PC-9 (cell line): ENCODE measurements at regions not wholly inside any gene's neighbourhood (a gene's known extent, or its start where the extent isn't known, plus 50 kb on each side); places are given as distances from the start of the nearest gene placed in this dataset.

Source experiments
- BruUV-seq: library from RNA; stranded (reverse); fragments of 400-500 nt; replicated peaks from 2 replicates; lab custom pipeline; 2021; lab: Mats Ljungman, UMichigan
- CTCF ChIA-PET: fragments of 300-600 bp; sonication (Branson Sonifier 250); formaldehyde crosslinking; loops from one replicate; lab custom pipeline; 2022; ENCODE audit warnings: antibody characterized with exemption; lab: Charles Lee
- POLR2A ChIA-PET: fragments of 300-600 bp; sonication (Branson Sonifier 250); formaldehyde crosslinking; loops from one replicate; lab custom pipeline; 2022; ENCODE audit warnings: antibody characterized with exemption; ENCODE audit not compliant: unreplicated experiment; lab: Charles Lee
- DNase-seq, 2 experiments: peaks; one replicate each; pipeline versions ENCODE4 v3.0.0 to v3.0.0-alpha.2; 2015 to 2022; ENCODE audit warnings: mixed read lengths in 1 of 2
- H2AFZ ChIP-seq: fragments of 200-600 bp; sonication (generic); 2 replicates; pipeline ENCODE4 v1.8.1; 2017; ENCODE audit warnings: antibody characterized with exemption
- H3F3A ChIP-seq: fragments of 200-600 bp; sonication (generic); 2 replicates; pipeline ENCODE4 v1.8.1; 2017; ENCODE audit warnings: antibody characterized with exemption, mild to moderate bottlenecking, low read depth; ENCODE audit not compliant: insufficient read depth
- H3K27ac ChIP-seq: fragments of 200-600 bp; sonication (generic); 2 replicates; pipeline ENCODE4 v1.6.1; 2016; ENCODE audit warnings: mixed run types
- H3K27me3 ChIP-seq: fragments of 200-600 bp; sonication (generic); 2 replicates; pipeline ENCODE4 v1.6.1; 2016; ENCODE audit warnings: low read depth, mixed run types; ENCODE audit not compliant: insufficient read depth
- H3K36me3 ChIP-seq: fragments of 200-600 bp; sonication (generic); 2 replicates; pipeline ENCODE4 v1.6.1; 2016; ENCODE audit warnings: low read depth, mixed run types
- H3K4me1 ChIP-seq: fragments of 200-600 bp; sonication (generic); replicated peaks from 2 replicates; pipeline ENCODE4 v1.6.1; 2016; ENCODE audit warnings: mixed run types; ENCODE audit not compliant: insufficient read depth
- H3K4me2 ChIP-seq: fragments of 200-600 bp; sonication (generic); 2 replicates; pipeline ENCODE4 v1.6.1; 2017; ENCODE audit warnings: mixed run types
- H3K4me3 ChIP-seq: fragments of 200-600 bp; sonication (generic); 2 replicates; pipeline ENCODE4 v1.6.1; 2016; ENCODE audit warnings: mixed run types
- H3K79me2 ChIP-seq: fragments of 200-600 bp; sonication (generic); 2 replicates; pipeline ENCODE4 v1.6.1; 2017; ENCODE audit warnings: low read depth, mixed run types
- H3K9me2 ChIP-seq: fragments of 200-600 bp; sonication (generic); 2 replicates; pipeline ENCODE4 v1.8.1; 2017; ENCODE audit warnings: mild to moderate bottlenecking; ENCODE audit not compliant: insufficient read depth
- H3K9me3 ChIP-seq: fragments of 200-600 bp; sonication (generic); 2 replicates; pipeline ENCODE4 v1.8.1; 2016; ENCODE audit warnings: low read depth; ENCODE audit not compliant: insufficient read depth
- H4K20me1 ChIP-seq: fragments of 200-600 bp; sonication (generic); 2 replicates; pipeline ENCODE4 v1.8.1; 2017; ENCODE audit not compliant: insufficient read depth
- CTCF ChIP-seq: fragments of 200-600 bp; sonication (generic); conservative IDR thresholded peaks from 2 replicates; pipeline ENCODE4 v1.6.1; 2017; ENCODE audit warnings: mixed run types, antibody characterized with exemption, mild to moderate bottlenecking, moderate library complexity
- EZH2 ChIP-seq: fragments of 200-600 bp; sonication (generic); IDR thresholded peaks from 2 replicates; pipeline ENCODE4 v1.8.0; 2017; ENCODE audit warnings: antibody characterized with exemption, low read depth
- intact Hi-C: fragments of 100-400 bp; cut with micrococcal nuclease; formaldehyde crosslinking; loops from one replicate; pipeline ENCODE4 v1.10.0; 2022; ENCODE audit not compliant: unreplicated experiment

DNA sequence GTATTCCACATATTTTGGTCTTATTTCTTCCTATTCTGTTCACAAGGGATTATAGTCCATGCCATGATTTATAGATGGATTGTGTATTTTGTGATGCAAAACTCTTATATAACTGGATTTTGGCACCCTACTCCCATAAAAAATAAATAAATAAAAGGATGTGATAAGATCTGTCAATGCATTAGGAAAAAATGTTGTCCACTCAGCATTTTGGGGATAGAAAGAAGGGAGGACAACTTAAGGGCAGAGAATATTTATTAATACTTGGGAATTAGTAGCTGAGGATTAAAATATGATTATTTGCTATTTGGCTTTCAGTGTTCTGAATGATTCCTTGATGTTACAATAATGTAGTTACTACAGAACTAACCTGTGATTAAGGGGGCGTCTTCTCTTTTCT, 682.6 kb downstream of the ZBBX start:
- Histone ChIP-seq H3K36me3 (no peaks in the 10 kb centered on the region), H3K4me2 (no peak overlapping the region), H3K9me2 (no peaks in the 10 kb centered on the region), H3F3A (no peaks in the 10 kb centered on the region), H2AFZ (no peak overlapping the region), H3K27me3 (no peaks in the 10 kb centered on the region), H3K4me3 (no peak overlapping the region), H4K20me1 (no peaks in the 10 kb centered on the region), H3K27ac (no peak overlapping the region), H3K79me2 (no peaks in the 10 kb centered on the region), H3K9me3 (no peaks in the 10 kb centered on the region), H3K4me1 (no peaks in the 10 kb centered on the region)
- intact Hi-C loops = no loop called here
- DNase-seq = no peak
- BruUV-seq = no TSS peak
- ChIA-PET CTCF (no interaction called here), POLR2A (no interaction called here)
- TF ChIP-seq EZH2 (no peak), CTCF (no peak)

GRCh38 chr3:166696103-166696502, 684.0 kb downstream of the ZBBX start:
- Histone ChIP-seq H3K27me3 (no peaks in the 10 kb centered on the region), H3K4me1 (no peaks in the 10 kb centered on the region), H3K9me2 (no peaks in the 10 kb centered on the region), H3F3A (no peaks in the 10 kb centered on the region), H3K79me2 (no peaks in the 10 kb centered on the region), H3K4me3 (no peak overlapping the region), H2AFZ (no peak overlapping the region), H4K20me1 (no peaks in the 10 kb centered on the region), H3K4me2 (no peak overlapping the region), H3K36me3 (no peaks in the 10 kb centered on the region), H3K27ac (no peak overlapping the region), H3K9me3 (no peaks in the 10 kb centered on the region)
- no peak for DNase-seq
- TF ChIP-seq EZH2 (no peak), CTCF (no peak)
- ChIA-PET CTCF (no interaction called here), POLR2A (no interaction called here)
- intact Hi-C loops = no loop called here
- no TSS peak for BruUV-seq

DNA sequence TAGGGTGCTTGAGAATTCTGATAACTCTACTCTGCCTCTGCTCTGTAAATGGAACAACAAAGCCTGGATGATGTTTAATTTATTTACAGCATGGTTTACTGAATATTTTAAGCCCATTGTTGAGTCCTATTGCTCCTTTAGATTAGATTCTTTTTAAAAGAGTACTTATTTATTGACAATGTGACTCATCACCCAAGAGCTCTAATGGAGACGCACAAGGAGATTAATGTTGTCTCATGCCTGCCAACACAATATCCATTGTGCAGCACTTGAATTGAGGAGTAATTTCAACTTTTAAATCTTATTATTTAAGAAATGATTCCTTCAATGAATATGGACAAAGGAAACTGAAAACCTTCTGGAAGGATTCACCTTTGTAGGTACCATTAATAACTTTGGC, 691.4 kb downstream of the ZBBX start:
- Histone ChIP-seq H3K79me2 (no peaks in the 10 kb centered on the region), H2AFZ (no peak overlapping the region), H3F3A (no peaks in the 10 kb centered on the region), H3K9me3 (no peaks in the 10 kb centered on the region), H3K9me2 (no peaks in the 10 kb centered on the region), H3K36me3 (no peaks in the 10 kb centered on the region), H4K20me1 (no peaks in the 10 kb centered on the region), H3K27me3 (no peaks in the 10 kb centered on the region), H3K27ac (no peak overlapping the region), H3K4me1 (no peaks in the 10 kb centered on the region), H3K4me3 (no peak overlapping the region), H3K4me2 (no peak overlapping the region)
- ChIA-PET POLR2A (no interaction called here), CTCF (no interaction called here)
- intact Hi-C loops = no loop called here
- TF ChIP-seq CTCF = no peak
- no peak for TF ChIP-seq EZH2
- BruUV-seq = no TSS peak
- no peak for DNase-seq
